Panc1 (cell line): ENCODE measurements at regions not wholly inside any gene's neighbourhood (a gene's known extent, or its start where the extent isn't known, plus 50 kb on each side); places are given as distances from the start of the nearest gene placed in this dataset.

Source experiments
- ATAC-seq: fragments of 200-7000 bp; cut with Tn5 transposase; 2 replicates; pipeline ENCODE4 v1.9.1; 2020; ENCODE audit warnings: mild to moderate bottlenecking, moderate library complexity
- BruUV-seq: library from RNA; stranded (reverse); fragments of 400-500 nt; replicated peaks from 2 replicates; lab custom pipeline; 2021; lab: Mats Ljungman, UMichigan
- CTCF ChIA-PET: fragments of 300-600 bp; sonication (Branson Sonifier 250); formaldehyde crosslinking; loops from one replicate; lab custom pipeline; 2022; ENCODE audit warnings: antibody characterized with exemption; lab: Charles Lee
- POLR2A ChIA-PET: fragments of 300-600 bp; sonication (Branson Sonifier 250); formaldehyde crosslinking; loops from one replicate; lab custom pipeline; 2022; ENCODE audit warnings: antibody characterized with exemption; lab: Charles Lee
- DNase-seq: peaks from one replicate; pipeline ENCODE4 v3.0.0-alpha.2; 2010; ENCODE audit warnings: low read depth, low spot score
- H3K27ac ChIP-seq: 2 replicates; pipeline ENCODE4 v1.5.1; 2011; ENCODE audit warnings: mild to moderate bottlenecking, low read length, inconsistent platforms
- H3K27me3 ChIP-seq: fragments of 200-500 bp; sonication (Bioruptor generic); 2 replicates; pipeline ENCODE4 v1.6.0; 2014; ENCODE audit warnings: low read length, inconsistent platforms; ENCODE audit not compliant: control insufficient read depth, insufficient read depth
- H3K36me3 ChIP-seq: fragments of 200-500 bp; sonication (Bioruptor generic); 2 replicates; pipeline ENCODE4 v1.5.1; 2014; ENCODE audit warnings: inconsistent platforms, mild to moderate bottlenecking, low read length, moderate library complexity; ENCODE audit not compliant: control insufficient read depth, insufficient read depth
- H3K4me1 ChIP-seq: 2 replicates; pipeline ENCODE4 v1.5.1; 2011; ENCODE audit warnings: inconsistent platforms, mild to moderate bottlenecking, low read length, moderate library complexity; ENCODE audit not compliant: control insufficient read depth, insufficient read depth
- H3K4me3 ChIP-seq, 2 experiments: 2 replicates each; pipeline ENCODE4 v1.5.1; 2011 to 2012; ENCODE audit warnings: low read depth in 2 of 2, low read length in 2 of 2, mild to moderate bottlenecking in 2 of 2, inconsistent platforms in 1 of 2, moderate library complexity in 1 of 2
- H3K9me3 ChIP-seq: fragments of 200-500 bp; sonication (Bioruptor generic); 2 replicates; pipeline ENCODE4 v1.5.1; 2014; ENCODE audit warnings: low read depth, mild to moderate bottlenecking, inconsistent platforms, low read length, moderate library complexity; ENCODE audit not compliant: control insufficient read depth, insufficient read depth
- CTCF ChIP-seq: fragments of 450-650 bp; IDR thresholded peaks from 2 replicates; pipeline ENCODE4 v1.5.1; 2017; ENCODE audit warnings: mild to moderate bottlenecking
- POLR2AphosphoS5 ChIP-seq: IDR thresholded peaks from 2 replicates; pipeline ENCODE4 v1.6.1; 2012; ENCODE audit warnings: mild to moderate bottlenecking, low read depth, low read length, moderate library complexity
- REST ChIP-seq, 2 experiments: IDR thresholded peaks; 2 replicates each; pipeline ENCODE4 v1.6.1; 2011 to 2012; ENCODE audit warnings: low read depth in 2 of 2, control low read depth in 1 of 2, low read length in 1 of 2, mild to moderate bottlenecking in 1 of 2, moderate library complexity in 1 of 2; ENCODE audit not compliant: insufficient read depth in 1 of 2
- SIN3A ChIP-seq: IDR thresholded peaks from 2 replicates; pipeline ENCODE4 v1.6.1; 2012; ENCODE audit warnings: low read depth, mild to moderate bottlenecking, low read length, moderate library complexity, borderline replicate concordance; ENCODE audit not compliant: insufficient read depth
- TCF7L2 ChIP-seq: IDR thresholded peaks from 2 replicates; pipeline ENCODE4 v1.6.1; 2011; ENCODE audit warnings: mild to moderate bottlenecking, low read depth, low read length, inconsistent platforms
- in situ Hi-C: cut with HindIII; loops from 2 replicates; pipeline ENCODE4 v1.10.0; 2016; ENCODE audit warnings: low sequenced_read_pairs, low pct_unique_long_range_greater_than_20kb
- intact Hi-C: fragments of 100-400 bp; cut with micrococcal nuclease; formaldehyde crosslinking; loops from one replicate; pipeline ENCODE4 v1.10.0; 2022; ENCODE audit not compliant: unreplicated experiment

GRCh38 chr11:128219731-128220120 lies 367.6 kb downstream of the ETS1 start:
- no TSS peak for BruUV-seq
- intact Hi-C loops, result no loop called here
- ChIA-PET POLR2A (no interaction called here), CTCF (no interaction called here)
- Histone ChIP-seq H3K36me3 (no peaks in the 10 kb centered on the region), H3K4me3 (no peak overlapping the region), H3K4me1 (no peaks in the 10 kb centered on the region), H3K27me3 (no peaks in the 10 kb centered on the region), H3K9me3 (peaks cover 4% of the 10 kb centered on the region; the same call in 1 of the 2 replicates), H3K27ac (0 out of 2 replicates have a peak overlapping the region, but pooled peaks have one; percentile 2)
- no peak for DNase-seq
- TF ChIP-seq SIN3A, result no peak
- TF ChIP-seq TCF7L2, result no peak
- no peak for TF ChIP-seq REST (IDR thresholded peaks at IDR 0.05; ENCODE audit: insufficient read depth in 1 of 2, low read depth in 2 of 2, low read length in 1 of 2)
- no peak for TF ChIP-seq CTCF
- TF ChIP-seq POLR2AphosphoS5, result no peak
- no peak for ATAC-seq
- in situ Hi-C loops, result no loop called here

- no peak for ATAC-seq
- BruUV-seq, result no TSS peak
- intact Hi-C loops, result no loop called here
Observed at GRCh38 chr11:128216198-128216597, 371.2 kb downstream of the ETS1 start.

More at GRCh38 chr11:128216198-128216597, 371.2 kb downstream of the ETS1 start:
- no peaks in the 10 kb centered on the region for H3K27me3 ChIP-seq
- in situ Hi-C loops, result no loop called here
- no peak for TF ChIP-seq REST (IDR thresholded peaks at IDR 0.05; ENCODE audit: insufficient read depth in 1 of 2, low read depth in 2 of 2, low read length in 1 of 2)
- no peak for TF ChIP-seq POLR2AphosphoS5
- no peak for TF ChIP-seq TCF7L2
- TF ChIP-seq CTCF, result no peak
- no peak for TF ChIP-seq SIN3A
- ChIA-PET CTCF (no interaction called here), POLR2A (no interaction called here)
- no peaks in the 10 kb centered on the region for H3K36me3 ChIP-seq
- no peak for DNase-seq
- no peak overlapping the region for H3K4me3 ChIP-seq
- H3K4me1 ChIP-seq, result no peaks in the 10 kb centered on the region; the same call in 1 of the 2 replicates
- H3K27ac ChIP-seq, result no peak overlapping the region
- H3K9me3 ChIP-seq, result peaks cover 23% of the 10 kb centered on the region; the same call in 1 of the 2 replicates
